NCI-H524 treated with DMSO at 0.1 percent for 48 hours (cell line): ENCODE measurements at regions not wholly inside any gene's neighbourhood (a gene's known extent, or its start where the extent isn't known, plus 50 kb on each side); places are given as distances from the start of the nearest gene placed in this dataset.

Experiments
- DNase-seq: peaks from one replicate; lab custom pipeline; 2025; lab: John Stamatoyannopoulos, UW

GRCh38 chr18:41829647-41830516, 125.2 kb upstream of the PIK3C3 start:
- no peak for DNase-seq

DNA sequence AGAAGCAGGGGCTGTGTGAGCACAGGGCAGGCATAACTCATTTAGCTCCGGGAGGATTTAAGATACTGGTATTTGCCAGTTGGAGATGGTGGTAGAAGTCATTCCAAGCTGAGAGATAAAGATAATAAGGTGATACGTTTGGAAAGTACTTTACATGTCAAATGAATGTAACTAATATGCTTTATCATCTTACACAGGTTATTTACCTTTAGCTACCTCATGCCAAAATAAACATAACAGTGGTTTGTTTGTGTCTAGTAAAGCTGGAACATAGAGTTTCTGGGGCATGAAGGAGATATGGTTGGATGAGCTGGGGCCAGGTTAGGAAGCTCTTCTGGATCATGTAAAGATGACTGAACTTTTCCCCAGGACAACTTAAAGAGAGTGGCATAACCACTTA, 126.9 kb upstream of the PIK3C3 start:
- no peak for DNase-seq

DNA sequence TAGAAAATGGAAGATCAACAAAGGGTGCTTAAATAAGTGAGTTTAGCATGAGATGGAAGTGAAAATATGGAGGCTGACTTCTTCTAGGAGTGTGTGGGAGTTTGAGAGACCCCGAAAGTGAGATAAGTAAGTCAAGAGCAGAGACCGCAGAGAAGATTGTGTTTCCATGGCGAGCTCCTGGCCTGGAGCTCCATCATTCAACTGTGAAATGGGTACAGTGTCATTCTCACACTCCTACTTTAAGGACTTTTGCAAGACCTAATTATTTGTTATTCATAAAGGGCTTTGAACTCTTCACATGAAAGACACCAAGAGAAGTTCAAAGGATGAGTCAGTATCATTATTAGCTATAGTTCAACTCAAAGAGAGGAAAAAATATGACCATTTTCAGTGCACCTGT, 134.2 kb upstream of the PIK3C3 start:
- DNase-seq, result no peak

DNA sequence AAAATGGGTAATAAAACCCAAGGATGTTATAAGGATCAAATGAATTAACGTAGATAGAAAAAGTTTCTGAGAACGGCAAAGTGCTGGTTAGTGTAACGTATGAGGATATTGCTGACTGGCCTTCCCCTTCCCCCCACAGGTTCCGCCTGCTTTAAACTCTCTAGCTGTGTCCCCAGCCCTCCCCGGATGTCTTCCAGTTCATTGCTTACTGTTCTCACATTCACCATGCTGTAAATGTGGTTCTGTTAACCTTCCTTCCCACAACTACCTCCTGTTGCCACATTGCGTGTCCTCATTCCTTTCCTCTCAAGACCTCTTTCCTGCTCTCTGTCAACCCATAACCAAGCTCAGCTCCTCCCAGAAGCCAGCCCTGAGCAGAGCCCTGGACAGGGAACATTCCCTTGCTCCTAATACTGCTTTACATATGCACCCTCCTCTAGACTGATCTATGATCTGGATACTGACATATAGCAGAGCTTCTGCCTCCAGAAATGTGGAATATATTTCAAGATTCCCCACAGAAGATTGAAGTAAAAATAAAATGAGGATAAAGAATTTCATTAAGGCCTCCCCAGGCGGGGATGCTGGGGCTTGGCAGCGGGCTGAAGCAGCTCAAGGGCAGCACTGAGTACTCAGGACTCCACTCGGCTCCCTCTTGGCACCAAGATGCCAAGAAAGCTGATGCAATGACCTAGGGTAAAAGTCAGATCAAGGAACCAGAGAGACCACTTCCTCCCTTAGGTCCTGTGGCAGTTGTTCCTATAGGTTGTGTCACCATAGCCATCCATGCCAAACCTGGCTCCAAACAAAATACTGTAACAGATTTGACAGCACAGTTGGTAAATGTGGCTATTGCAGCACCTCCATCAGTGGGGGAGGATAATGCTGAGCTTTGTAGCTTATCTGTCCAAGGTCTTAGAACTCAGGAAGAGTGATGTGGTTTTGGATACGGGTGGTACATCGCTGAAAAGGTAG, 136.4 kb upstream of the PIK3C3 start:
- DNase-seq, result no peak

DNA sequence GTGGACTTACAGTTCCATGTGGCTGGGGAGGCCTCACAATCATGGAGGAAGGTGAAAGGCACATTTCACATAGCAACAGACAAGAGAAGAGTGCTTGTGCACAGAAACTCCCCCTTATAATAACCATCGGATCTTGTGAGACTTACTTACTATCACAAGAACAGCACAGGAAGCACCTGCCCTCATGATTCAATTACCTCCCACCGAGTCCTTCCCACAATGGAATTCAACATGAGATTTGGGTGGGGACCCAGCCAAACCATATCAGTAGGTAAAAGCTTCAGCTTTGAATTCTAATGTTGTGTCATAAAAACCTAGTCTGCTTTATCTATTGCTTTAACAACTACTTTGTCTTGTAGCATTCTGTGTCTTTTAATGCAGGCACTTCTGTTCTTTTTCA, 140.4 kb upstream of the PIK3C3 start:
- DNase-seq, result no peak

DNA sequence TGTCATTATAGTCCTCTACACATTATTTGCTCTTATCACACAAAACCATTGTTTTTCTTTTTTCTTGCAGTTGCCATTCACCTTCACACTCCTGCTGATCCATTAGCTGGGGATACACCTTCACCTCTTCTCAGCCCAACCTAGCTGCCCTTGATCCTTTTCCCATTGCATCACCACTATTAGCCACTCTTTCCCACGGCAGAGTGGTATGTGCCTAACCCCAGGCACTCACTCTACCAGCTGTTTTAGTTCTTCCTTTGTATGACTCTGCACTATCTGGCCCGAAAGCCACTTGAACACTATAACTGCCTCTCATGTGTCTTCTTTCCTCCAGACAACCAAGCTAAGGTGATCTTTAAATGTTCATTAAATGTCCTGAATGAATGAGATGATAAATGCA, 145.4 kb upstream of the PIK3C3 start:
- no peak for DNase-seq

- DNase-seq, result no peak
Observed at GRCh38 chr18:41805341-41805740, 149.7 kb upstream of the PIK3C3 start.

- no peak for DNase-seq
Observed at GRCh38 chr18:41798879-41799278, 156.2 kb upstream of the PIK3C3 start.

DNA sequence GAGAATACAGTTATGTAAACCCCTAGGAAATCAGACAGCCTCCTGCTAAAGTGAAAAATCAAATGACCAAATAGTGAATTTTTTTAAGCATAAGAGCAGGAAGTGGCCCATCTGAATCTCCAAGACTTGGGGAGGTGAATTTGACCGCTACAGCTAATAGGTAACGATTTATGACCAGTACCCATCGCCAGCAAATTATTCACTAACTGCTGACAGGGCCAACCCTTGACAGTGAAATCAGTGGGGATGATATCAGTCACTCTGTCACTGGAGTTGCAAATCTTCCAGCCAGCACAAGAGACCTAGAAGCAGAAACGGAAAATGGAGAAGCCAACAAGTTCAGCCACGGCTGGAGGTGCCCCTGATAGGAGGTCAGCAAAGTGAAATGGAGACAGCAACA, 164.3 kb upstream of the PIK3C3 start:
- no peak for DNase-seq

- DNase-seq, result no peak
Observed at GRCh38 chr18:41789001-41789400, 166.0 kb upstream of the PIK3C3 start.

DNA sequence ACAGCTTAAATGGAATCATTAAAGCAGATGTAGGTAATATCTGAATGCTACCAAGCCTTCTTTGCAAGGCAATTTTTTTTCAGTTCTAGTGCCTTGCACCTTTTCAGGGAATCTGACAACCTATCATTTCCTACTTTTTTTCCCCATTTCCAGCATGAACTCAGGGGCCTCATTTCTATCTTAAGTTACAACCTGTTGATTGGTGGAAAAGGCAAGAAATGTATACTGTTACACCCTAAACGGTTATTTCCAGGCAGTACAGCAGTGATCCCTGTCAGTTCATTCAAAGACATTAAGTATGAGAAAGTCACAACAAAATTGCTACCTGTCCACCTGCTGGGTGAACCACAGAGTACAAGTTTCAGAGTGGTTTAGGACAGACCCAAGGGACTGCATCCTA, 171.2 kb upstream of the PIK3C3 start:
- no peak for DNase-seq

DNA sequence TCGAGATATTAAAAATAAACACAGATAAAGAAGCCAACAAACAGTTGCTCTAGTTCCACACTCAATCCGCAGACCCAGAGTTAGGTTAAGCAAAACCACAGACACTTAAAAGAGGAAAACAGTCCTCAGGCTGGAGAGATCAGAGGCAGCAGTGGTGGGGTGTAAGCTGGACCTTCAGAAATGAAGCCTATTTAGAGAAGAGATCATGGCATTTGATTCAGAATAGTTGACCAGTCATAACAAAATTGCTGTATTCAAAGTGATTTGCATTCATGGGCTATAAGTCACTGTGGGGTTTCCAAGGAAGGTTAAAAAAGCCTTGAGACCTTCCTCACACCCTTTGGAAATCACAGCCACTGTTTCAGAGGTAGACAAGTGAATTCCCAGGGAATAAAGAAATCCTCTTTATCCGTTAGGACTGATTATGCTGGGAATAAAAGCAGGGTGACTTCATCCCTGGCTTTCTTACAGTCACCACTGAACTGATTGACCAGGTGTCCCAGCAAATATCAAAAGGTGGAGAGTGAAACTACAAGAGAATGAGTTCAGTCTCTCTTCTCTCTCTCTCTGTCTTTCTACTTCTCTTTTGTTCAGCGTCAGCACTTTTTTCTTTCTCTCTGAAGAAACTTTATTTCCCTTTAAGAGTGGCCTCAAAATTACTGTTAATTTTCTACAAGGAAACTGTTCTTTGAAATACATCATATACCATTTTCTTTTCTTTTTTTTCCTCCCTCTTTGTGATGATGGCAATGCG, 171.8 kb upstream of the PIK3C3 start:
- DNase-seq, result no peak

- DNase-seq, result no peak
Observed at GRCh38 chr18:41771973-41772372, 183.1 kb upstream of the PIK3C3 start.

DNA sequence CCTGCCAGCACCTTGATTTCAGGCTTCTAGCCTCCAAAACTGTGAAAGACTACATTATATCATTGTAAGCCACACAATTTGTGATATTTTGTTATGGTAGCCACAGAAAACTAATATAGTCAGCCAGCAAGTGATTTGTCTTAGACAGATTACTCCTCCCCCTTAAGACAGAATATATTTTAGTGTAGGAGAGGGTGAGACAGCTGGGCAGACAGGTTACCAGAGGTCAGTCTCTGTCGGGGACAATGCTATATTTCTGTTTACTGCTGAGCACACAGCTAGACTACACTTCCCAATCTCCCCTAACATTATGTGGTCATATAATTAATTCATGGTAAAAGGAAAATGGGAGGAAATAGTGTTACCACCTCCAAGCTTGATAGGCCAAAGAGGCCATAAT, 185.8 kb upstream of the PIK3C3 start:
- DNase-seq, result no peak

DNA sequence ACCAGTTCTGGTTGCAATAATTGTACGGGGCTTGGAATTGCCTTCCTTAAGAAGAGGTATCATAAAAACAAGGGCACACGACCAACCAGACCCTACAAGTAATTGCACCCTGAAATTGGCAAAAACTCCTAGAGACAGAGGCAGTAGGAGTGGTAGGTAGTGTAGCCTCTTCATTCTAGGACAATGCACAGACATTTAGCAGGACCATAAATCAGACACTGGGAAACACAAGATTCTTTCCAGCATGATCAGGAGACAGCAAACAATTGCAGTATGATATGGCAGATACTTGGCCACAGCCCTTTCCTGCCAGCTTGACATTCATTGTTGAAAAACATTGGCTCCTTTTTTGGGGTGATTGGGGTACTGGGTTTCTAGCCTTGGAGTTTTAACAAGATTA, 186.6 kb upstream of the PIK3C3 start:
- DNase-seq, result no peak

DNA sequence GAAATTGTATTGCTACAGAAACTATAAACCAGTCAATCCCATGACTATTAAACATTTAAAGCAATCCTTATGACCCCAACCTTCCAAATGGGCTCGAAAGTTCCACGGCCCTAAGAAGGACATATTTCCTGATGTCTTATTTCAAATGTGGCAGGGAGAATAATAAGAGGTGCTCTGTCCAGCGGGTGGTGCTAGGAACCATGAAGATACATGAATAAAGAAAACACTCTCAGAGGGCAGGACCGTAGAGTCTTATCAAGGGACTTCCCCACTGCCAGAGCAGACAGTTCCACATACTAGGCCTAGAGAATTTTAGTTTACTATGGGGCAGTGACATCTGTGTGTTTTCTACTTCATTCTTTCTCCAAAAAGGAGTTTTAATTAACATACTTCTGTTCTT, 187.1 kb upstream of the PIK3C3 start:
- DNase-seq, result no peak

DNA sequence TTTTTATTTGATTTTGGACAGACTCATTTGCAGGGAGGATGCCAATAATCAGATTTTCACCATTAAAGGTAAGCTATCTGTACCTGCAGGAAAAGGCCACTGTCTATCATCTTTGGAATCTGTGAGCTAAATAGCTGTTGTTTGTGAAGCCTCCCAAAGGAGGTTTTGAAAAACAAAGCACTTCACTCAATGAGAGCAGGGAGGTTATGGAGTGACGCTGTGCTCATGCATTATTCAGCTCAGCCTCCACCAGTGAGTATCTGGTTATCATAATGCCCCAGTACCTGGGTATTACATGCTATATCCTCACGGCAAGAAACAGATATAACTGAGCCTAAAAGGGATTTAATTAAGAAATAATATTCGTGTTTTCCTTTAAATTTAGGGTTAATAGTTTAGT, 189.6 kb upstream of the PIK3C3 start:
- DNase-seq, result no peak

DNA sequence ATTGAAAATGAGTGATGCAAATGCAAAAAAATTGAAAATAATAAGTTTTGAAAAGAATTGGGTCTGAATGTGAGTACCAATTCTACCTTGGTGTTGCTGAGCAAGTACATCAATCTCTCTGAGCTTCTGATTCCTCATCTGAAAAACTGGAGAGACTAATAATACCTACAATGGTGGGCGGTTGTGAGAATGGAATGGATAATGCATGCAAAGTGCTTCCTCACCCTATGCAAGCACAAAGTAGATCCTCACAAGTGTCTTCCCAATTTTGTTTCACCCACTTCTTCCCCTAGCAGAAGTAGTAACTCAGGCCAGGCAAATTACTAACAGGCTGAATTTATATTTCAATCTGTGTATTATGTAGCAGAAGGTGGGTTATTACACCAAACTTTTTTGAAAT, 191.7 kb upstream of the PIK3C3 start:
- DNase-seq, result no peak

- DNase-seq, result no peak
Observed at GRCh38 chr18:41761333-41762018, 193.6 kb upstream of the PIK3C3 start.

- DNase-seq, result no peak
Observed at GRCh38 chr18:41758534-41758933, 196.5 kb upstream of the PIK3C3 start.

DNA sequence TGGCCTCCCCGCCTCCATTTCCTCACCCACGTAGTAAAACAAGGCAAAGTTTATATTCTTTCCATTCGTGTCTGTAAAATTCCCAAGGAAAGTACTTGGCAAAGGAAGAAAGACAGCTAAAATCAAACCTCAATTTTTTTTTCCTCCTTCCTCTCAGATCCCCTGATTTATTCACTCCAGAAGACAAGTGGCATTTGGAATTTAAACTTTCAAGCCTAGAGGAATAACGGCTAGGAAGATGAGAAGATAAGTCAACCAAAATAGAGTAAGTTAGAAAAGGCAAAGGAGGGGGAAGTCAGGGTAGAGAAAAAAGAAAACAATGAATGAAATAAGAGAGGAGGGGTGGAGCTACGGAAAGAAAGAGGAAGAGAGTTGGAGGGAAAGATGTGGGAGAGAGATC, 198.9 kb upstream of the PIK3C3 start:
- DNase-seq, result no peak

- DNase-seq, result no peak
Observed at GRCh38 chr18:41754332-41754731, 200.7 kb upstream of the PIK3C3 start.
